Coronary artery (tissue), 2 donors: ENCODE measurements at regions not wholly inside any gene's neighbourhood (a gene's known extent, or its start where the extent isn't known, plus 50 kb on each side); places are given as distances from the start of the nearest gene placed in this dataset.

ENCODE experiments used
- DNase-seq: peaks from one replicate; pipeline ENCODE4 v3.0.0-alpha.2; 2017; ENCODE audit warnings: low spot score
- H3K27ac ChIP-seq, 2 donors: fragments of 200-600 bp; sonication (generic); one replicate each; pipeline ENCODE4 v1.5.1; 2016 to 2019
- H3K4me3 ChIP-seq: fragments of 200-600 bp; sonication (generic); 2 replicates; pipeline ENCODE4 v1.5.1; 2016; ENCODE audit warnings: mild to moderate bottlenecking, moderate library complexity
- CTCF ChIP-seq: fragments of 200-600 bp; sonication (generic); IDR thresholded peaks from one replicate; pipeline ENCODE4 v1.5.1; 2019; ENCODE audit warnings: antibody characterized with exemption

GRCh38 chr4:4763822-4764557 is 95.5 kb upstream of the MSX1 start:
- no peak overlapping the region for H3K4me3 ChIP-seq
- no peak overlapping the region for H3K27ac ChIP-seq
- no peak for TF ChIP-seq CTCF
- DNase-seq = no peak

- TF ChIP-seq CTCF = no peak
- H3K27ac ChIP-seq = no peak overlapping the region
- H3K4me3 ChIP-seq = no peak overlapping the region
- DNase-seq = no peak
These were observed 96.3 kb upstream of the MSX1 start for GRCh38 chr4:4762909-4763821.

GRCh38 chr4:4762300-4762699 is 97.2 kb upstream of the MSX1 start:
- DNase-seq = no peak

GRCh38 chr4:4761128-4761982 is 98.1 kb upstream of the MSX1 start:
- Histone ChIP-seq H3K27ac (no peak overlapping the region), H3K4me3 (no peak overlapping the region)
- TF ChIP-seq CTCF = no peak
- no peak for DNase-seq

More at GRCh38 chr4:4762300-4762699, 97.2 kb upstream of the MSX1 start:
- TF ChIP-seq CTCF = no peak
- Histone ChIP-seq H3K4me3 (no peak overlapping the region), H3K27ac (no peak overlapping the region)

- no peak for DNase-seq
- TF ChIP-seq CTCF = no peak
- Histone ChIP-seq H3K4me3 (no peak overlapping the region), H3K27ac (no peak overlapping the region)
These were observed 99.6 kb upstream of the MSX1 start for GRCh38 chr4:4759883-4760282.

- H3K27ac ChIP-seq = no peak overlapping the region
- no peak for DNase-seq
- TF ChIP-seq CTCF = no peak
- H3K4me3 ChIP-seq = no peak overlapping the region
These were observed 100.2 kb upstream of the MSX1 start for GRCh38 chr4:4759232-4759631.
